ENCODE measurements at regions not wholly inside any gene's neighbourhood (a gene's known extent, or its start where the extent isn't known, plus 50 kb on each side); places are given as distances from the start of the nearest gene placed in this dataset.

DNA sequence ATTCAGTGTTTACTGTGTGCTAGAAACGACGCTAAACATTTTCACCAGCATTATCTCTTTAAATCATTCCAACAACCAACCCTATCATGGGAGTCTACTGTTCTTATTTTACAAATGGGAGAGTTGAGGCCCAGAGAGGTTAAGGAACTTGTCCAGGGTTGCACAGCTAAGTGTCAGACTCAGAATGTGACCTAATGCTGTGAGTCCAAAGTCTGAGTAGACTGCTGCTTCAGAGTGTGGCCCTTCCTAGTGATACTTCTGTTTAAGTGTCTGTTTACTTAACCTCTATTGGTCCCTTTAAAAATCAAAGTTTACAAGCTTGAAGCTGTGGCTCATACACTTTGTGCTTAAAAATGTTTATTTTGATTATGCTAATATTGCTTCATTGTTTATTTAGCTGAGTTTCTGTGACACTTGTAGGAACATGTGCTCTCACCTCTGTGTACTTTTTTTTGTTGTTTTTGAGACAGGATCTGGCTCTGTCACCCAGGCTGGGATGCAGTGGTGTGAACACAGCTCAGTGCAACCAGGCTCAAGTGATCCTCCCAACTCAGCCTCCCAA is 84.4 kb upstream of the SYPL1 start (continued):
- TF ChIP-seq NCOR1 (IDR thresholded peaks at IDR 0.05; ENCODE audit: borderline replicate concordance, low read length) (peak; percentile 68), KDM1A (CRISPR knock-in tag; IDR thresholded peaks at IDR 0.05) (0 out of 2 replicates have a peak, but pooled peaks have one; percentile 44), TCF7 (IDR thresholded peaks at IDR 0.05; ENCODE audit: low read depth) (0 out of 2 replicates have a peak, but pooled peaks have one; percentile 16), FOXP1 (IDR thresholded peaks at IDR 0.05) (peak; percentile 70), FOXP1 (CRISPR knock-in tag; IDR thresholded peaks at IDR 0.05) (peak; percentile 88), CREM (IDR thresholded peaks at IDR 0.05) (0 out of 2 replicates have a peak, but pooled peaks have one; percentile 20), CREM (CRISPR knock-in tag; IDR thresholded peaks at IDR 0.05) (no peak), NR2F6 (IDR thresholded peaks at IDR 0.05) (peak; percentile 79), NR2F6 (CRISPR knock-in tag; IDR thresholded peaks at IDR 0.05) (no peak), HDAC2 (CRISPR knock-in tag; IDR thresholded peaks at IDR 0.05) (peak; percentile 35; the same call in 1 of the 2 replicates), ZSCAN12 (CRISPR knock-in tag; IDR thresholded peaks at IDR 0.05) (no peak), MNT (IDR thresholded peaks at IDR 0.05) (peak; percentile 50; the same call in 1 of the 2 replicates), NR2F2 (IDR thresholded peaks at IDR 0.05; ENCODE audit: borderline replicate concordance, low read depth) (peak; percentile 61; the same call in 1 of the 2 replicates), HMG20A (CRISPR knock-in tag; IDR thresholded peaks at IDR 0.05; ENCODE audit: borderline replicate concordance) (peak; percentile 66; the same call in 1 of the 2 replicates), ZNF883 (CRISPR knock-in tag; IDR thresholded peaks at IDR 0.05; ENCODE audit: not compliant biosample characterization) (no peak), ZFP36 (IDR thresholded peaks at IDR 0.05; ENCODE audit: borderline replicate concordance, low read depth, low read length, partially characterized antibody) (peak; percentile 79), ZNF768 (CRISPR knock-in tag; IDR thresholded peaks at IDR 0.05) (peak; percentile 91; the same call in 1 of the 2 replicates), SALL2 (CRISPR knock-in tag; IDR thresholded peaks at IDR 0.05) (no peak), THAP11 (CRISPR knock-in tag; IDR thresholded peaks at IDR 0.05) (0 out of 2 replicates have a peak, but pooled peaks have one; percentile 20), NR2F1 (CRISPR knock-in tag; IDR thresholded peaks at IDR 0.05) (peak; percentile 25 to 47; a peak in 1 of 4 replicates), ZMYM3 (CRISPR knock-in tag; IDR thresholded peaks at IDR 0.05) (peak; percentile 93), HOXA5 (CRISPR knock-in tag; IDR thresholded peaks at IDR 0.05) (0 out of 2 replicates have a peak, but pooled peaks have one; percentile 43), SPEN (CRISPR knock-in tag; IDR thresholded peaks at IDR 0.05; ENCODE audit: low read depth) (no peak), FOXK2 (IDR thresholded peaks at IDR 0.05) (0 out of 2 replicates have a peak, but pooled peaks have one; percentile 22), FOXA3 (CRISPR knock-in tag; IDR thresholded peaks at IDR 0.05) (peak; percentile 80), ARNTL (CRISPR knock-in tag; IDR thresholded peaks at IDR 0.05) (peak; percentile 38; the same call in 1 of the 2 replicates)
- TF ChIP-seq, protein P1, sequence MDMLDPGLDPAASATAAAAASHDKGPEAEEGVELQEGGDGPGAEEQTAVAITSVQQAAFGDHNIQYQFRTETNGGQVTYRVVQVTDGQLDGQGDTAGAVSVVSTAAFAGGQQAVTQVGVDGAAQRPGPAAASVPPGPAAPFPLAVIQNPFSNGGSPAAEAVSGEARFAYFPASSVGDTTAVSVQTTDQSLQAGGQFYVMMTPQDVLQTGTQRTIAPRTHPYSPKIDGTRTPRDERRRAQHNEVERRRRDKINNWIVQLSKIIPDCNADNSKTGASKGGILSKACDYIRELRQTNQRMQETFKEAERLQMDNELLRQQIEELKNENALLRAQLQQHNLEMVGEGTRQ (IDR thresholded peaks at IDR 0.05; ENCODE audit: low read depth, low read length) = no peak
- TF ChIP-seq, protein P1 (CRISPR knock-in tag; IDR thresholded peaks at IDR 0.05; ENCODE audit: borderline replicate concordance) = no peak
- TF ChIP-seq, protein P2, sequence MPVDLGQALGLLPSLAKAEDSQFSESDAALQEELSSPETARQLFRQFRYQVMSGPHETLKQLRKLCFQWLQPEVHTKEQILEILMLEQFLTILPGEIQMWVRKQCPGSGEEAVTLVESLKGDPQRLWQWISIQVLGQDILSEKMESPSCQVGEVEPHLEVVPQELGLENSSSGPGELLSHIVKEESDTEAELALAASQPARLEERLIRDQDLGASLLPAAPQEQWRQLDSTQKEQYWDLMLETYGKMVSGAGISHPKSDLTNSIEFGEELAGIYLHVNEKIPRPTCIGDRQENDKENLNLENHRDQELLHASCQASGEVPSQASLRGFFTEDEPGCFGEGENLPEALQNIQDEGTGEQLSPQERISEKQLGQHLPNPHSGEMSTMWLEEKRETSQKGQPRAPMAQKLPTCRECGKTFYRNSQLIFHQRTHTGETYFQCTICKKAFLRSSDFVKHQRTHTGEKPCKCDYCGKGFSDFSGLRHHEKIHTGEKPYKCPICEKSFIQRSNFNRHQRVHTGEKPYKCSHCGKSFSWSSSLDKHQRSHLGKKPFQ (CRISPR knock-in tag; IDR thresholded peaks at IDR 0.05; ENCODE audit: insufficient replicate concordance) = peak; percentile 95

Data from HepG2 (cell line).